T-helper 17 cell (primary cell): ENCODE measurements at regions not wholly inside any gene's neighbourhood (a gene's known extent, or its start where the extent isn't known, plus 50 kb on each side); places are given as distances from the start of the nearest gene placed in this dataset.

ENCODE experiments used
- ATAC-seq: fragments of 150-1000 bp; cut with Tn5 transposase; 2 replicates; pipeline ENCODE4 v1.10.0; 2021; ENCODE audit warnings: mild to moderate bottlenecking, moderate library complexity
- DNase-seq, 3 donors: peaks; one replicate each; pipeline versions ENCODE4 v3.0.0 to v3.0.0-alpha.2; 2020 to 2021
- H3K9me3 ChIP-seq: one replicate; pipeline ENCODE4 v1.7.0; 2013; ENCODE audit warnings: low read length, mild to moderate bottlenecking; ENCODE audit not compliant: control insufficient read depth, poor library complexity, severe bottlenecking
- H3K27ac Mint-ChIP-seq: one replicate; pipeline ENCODE4 v1.8.0; 2022; ENCODE audit warnings: mild to moderate bottlenecking, moderate library complexity, mixed read lengths
- H3K27me3 Mint-ChIP-seq: one replicate; pipeline ENCODE4 v1.8.0; 2022; ENCODE audit warnings: mixed read lengths
- H3K36me3 Mint-ChIP-seq: one replicate; pipeline ENCODE4 v1.8.0; 2022; ENCODE audit warnings: low read depth, mixed read lengths
- H3K4me1 Mint-ChIP-seq: one replicate; pipeline ENCODE4 v1.8.0; 2022; ENCODE audit warnings: mild to moderate bottlenecking, mixed read lengths
- H3K4me3 Mint-ChIP-seq: one replicate; pipeline ENCODE4 v1.8.0; 2022; ENCODE audit warnings: mild to moderate bottlenecking, moderate library complexity, mixed read lengths

DNA sequence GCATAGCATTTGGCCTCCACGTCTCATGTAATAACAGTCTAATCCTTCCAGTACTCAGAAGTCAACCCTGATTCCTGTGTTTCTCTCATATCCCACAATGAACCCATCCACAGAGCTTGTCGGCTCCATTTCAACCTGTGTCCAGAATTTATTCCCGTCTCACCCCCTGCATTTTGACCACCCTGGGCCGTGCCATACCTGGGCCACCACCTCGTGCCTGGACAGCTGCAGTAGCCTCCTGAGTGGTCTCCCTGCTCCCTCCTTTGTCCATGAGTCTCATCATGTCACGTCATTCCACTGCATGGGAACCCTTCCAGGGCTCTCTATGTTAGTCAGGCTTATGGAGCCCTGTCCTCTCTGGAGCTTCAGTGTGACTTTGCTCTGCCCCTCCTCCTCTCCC, 670.6 kb downstream of the PTPRU start:
- H3K9me3 ChIP-seq = no peaks in the 10 kb centered on the region
- Mint-ChIP-seq H3K36me3 (no peaks in the 10 kb centered on the region), H3K27ac (no peak overlapping the region), H3K4me3 (no peak overlapping the region), H3K4me1 (no peaks in the 10 kb centered on the region), H3K27me3 (peaks cover 49% of the 10 kb centered on the region)
- DNase-seq (no peak), ATAC-seq (no peak)

DNA sequence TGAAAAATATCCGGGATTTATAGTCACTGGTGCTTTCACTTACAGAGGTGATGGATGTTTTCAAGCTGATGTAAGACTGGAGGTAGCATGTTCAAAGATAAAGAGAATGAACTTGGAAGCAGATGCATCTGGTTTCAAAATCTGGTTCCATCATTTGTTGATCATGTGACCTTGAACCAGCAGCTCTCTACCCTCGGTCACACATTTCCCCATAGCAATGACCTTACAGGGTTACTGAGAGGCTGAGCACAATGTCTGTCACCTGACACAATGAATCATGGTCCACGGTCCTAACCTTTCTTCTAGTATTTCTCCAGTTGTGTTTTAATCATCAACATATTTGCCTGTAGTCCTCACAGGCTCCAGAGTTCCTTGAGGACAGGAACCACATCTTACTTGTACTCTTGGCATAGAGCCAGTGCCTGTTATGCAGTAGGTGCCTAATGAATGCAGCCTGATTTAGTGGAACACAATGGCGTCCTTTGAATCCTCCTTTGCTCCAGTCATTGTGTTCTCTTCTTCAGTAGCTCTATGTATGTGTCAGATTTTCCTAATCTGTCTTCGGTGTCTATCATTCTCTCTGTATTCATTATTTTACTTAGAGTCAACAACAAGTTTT, 667.3 kb downstream of the PTPRU start:
- H3K27me3 Mint-ChIP-seq = peaks cover 46% of the 10 kb centered on the region
- H3K27ac Mint-ChIP-seq = no peak overlapping the region
- ATAC-seq (no peak), DNase-seq (no peak)
- H3K9me3 ChIP-seq = no peaks in the 10 kb centered on the region
- H3K4me1 Mint-ChIP-seq = no peaks in the 10 kb centered on the region
- peaks cover 2% of the 10 kb centered on the region for H3K36me3 Mint-ChIP-seq
- no peak overlapping the region for H3K4me3 Mint-ChIP-seq

DNA sequence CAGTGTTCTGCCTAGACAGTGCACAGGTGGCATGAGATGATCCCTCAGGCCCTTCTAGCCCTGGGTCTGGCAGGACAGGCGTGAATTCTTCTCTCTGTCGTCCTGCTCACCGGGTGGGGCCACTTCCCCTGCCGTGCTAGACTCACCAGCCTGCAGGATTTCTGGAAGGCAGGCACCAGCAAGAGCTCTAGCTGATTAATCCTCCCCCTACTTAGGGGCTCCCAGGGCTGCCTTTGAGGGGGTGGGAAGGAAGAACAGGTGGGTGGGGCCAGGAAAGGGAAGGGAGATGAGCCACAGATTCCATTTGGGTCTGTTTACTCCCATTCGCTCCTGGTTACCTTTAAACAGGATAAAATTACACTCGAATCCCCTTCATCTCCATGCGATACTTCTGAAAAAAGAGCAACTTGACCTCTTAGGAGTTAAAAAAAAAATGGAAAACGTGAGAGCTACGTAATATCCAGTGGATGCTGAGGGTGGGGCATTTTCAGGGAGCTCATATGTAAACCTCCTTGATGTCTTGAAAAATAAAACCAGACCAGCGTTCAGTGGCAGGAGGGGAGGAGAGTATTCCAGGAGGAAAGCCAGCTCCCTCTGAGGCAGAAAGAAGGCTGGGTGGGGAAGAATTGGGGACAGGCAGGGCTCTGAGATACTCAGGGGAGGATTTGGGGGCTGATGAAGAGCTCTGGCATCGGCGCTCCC, 665.5 kb downstream of the PTPRU start:
- ATAC-seq (no peak), DNase-seq (no peak)
- peaks cover 2% of the 10 kb centered on the region for H3K36me3 Mint-ChIP-seq
- no peaks in the 10 kb centered on the region for H3K9me3 ChIP-seq
- H3K4me1 Mint-ChIP-seq = no peaks in the 10 kb centered on the region
- H3K27ac Mint-ChIP-seq = no peak overlapping the region
- no peak overlapping the region for H3K4me3 Mint-ChIP-seq
- peaks cover 44% of the 10 kb centered on the region for H3K27me3 Mint-ChIP-seq

DNA sequence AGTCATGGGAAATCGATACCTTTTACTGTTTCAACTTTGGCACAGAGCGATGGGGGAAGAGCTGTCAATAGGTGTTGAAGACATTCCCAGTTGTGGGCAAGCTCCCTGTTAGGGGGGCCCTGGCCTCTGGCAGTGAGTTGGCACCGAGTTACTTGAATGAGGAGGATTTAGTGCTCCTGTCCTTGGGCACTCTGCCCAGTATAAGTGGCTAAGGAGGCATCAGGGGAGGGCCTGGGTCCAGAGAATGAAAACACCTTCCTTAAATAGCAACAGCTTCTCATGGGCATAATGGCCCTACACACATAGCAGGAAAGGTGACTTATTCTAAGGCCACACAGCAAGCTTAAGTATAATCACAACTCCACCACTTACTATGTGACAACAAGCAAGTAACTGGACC, 664.4 kb downstream of the PTPRU start:
- Mint-ChIP-seq H3K27me3 (peaks cover 47% of the 10 kb centered on the region), H3K4me1 (peaks cover 3% of the 10 kb centered on the region), H3K36me3 (peaks cover 2% of the 10 kb centered on the region), H3K27ac (no peak overlapping the region), H3K4me3 (no peak overlapping the region)
- DNase-seq (no peak), ATAC-seq (no peak)
- H3K9me3 ChIP-seq = no peaks in the 10 kb centered on the region

DNA sequence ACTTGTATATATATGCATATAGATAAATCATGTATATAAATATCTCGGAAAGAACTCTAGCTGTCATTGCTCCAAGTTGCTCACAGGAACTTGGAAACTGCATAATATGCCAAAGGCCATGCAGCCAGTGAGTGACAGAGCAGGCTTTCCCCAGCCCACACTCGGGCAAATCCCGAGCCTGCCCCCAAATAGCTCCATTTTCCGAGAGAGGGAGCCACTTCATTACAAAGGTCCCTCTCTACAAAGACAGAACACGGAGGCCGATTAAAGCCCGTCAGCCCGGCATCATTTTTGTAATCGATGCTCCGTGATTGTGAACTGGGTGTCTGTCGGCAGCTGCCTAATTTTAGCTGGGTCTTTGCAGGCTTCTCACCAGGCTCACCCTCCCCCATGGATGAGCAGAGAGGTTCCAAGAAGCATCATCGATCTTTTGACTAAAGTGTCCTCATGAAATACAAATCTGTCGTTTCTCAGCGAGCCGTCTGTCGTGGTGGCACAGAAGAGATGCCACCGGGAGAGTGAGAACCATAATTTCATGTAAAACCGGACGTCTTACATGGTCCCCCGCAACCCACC, 663.9 kb downstream of the PTPRU start:
- H3K27me3 Mint-ChIP-seq = peaks cover 49% of the 10 kb centered on the region
- H3K9me3 ChIP-seq = no peaks in the 10 kb centered on the region
- no peak overlapping the region for H3K27ac Mint-ChIP-seq
- H3K4me3 Mint-ChIP-seq = no peak overlapping the region
- no peak for ATAC-seq
- no peak for DNase-seq
- H3K4me1 Mint-ChIP-seq = peaks cover 3% of the 10 kb centered on the region
- peaks cover 4% of the 10 kb centered on the region for H3K36me3 Mint-ChIP-seq

DNA sequence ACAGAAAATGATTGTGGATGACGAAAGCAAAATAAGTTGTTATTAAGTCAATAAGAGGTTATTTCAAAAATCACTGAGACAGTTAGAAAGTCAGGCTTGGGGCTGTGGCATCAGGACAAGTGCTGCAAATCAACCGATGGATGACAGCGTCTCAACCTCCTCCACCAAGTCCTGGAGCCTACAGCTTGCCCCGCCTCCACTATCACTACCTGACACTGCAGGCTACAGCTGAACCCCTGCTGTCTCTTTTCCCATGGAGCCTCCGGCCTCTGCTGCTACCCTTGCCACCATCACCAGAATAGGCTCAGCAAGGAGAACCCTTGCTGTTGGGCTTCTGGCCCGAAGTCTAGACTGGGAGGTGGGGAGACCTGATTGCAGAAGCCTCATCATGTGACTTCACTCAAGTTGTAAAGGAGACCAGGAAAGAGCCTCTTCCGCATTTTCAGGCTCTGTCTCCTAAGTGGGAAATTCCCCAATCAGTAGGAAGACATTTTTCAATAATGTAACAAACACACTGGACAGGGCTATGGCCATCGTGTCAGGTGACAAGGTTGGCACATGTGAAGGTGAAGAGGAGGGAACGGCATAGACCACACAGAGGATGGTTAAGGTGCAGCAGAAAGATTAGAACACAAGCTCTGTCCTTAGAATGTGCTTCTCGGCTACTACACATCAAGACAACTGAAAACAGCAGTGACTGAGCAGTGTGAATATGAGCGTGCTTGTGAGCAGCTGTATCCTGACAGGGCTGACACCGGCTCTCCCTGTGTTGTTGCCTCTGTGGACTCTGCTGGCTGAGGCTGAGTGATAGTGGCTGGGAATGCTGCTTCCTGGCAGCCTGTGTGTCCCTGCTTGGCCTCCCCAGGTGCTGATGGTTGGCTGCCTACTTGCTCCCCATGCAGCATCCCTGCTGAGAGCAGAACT, 660.7 kb downstream of the PTPRU start:
- Mint-ChIP-seq H3K27ac (no peak overlapping the region), H3K4me3 (no peak overlapping the region), H3K4me1 (peaks cover 7% of the 10 kb centered on the region), H3K36me3 (peaks cover 8% of the 10 kb centered on the region), H3K27me3 (peaks cover 74% of the 10 kb centered on the region)
- DNase-seq (no peak), ATAC-seq (no peak)
- no peaks in the 10 kb centered on the region for H3K9me3 ChIP-seq

DNA sequence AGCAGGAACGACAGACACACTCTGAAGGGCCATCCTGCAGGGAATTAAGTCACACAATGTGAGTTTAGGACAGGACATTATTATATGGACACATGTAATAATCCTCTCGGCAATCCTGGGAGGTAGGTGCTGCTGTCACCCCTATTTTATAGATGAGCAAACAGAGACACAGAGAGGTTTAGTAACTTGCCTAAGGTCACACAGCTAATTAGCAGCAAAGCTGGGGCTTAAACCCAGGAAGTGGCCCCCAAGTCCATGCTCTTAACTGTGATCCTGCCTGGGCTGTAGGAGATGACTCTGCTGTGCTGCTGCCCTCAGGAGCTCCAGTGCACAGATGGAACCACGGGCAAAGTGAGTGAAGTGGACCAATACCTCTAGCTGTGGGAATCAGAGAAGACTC, 660.0 kb downstream of the PTPRU start:
- Mint-ChIP-seq H3K36me3 (peaks cover 8% of the 10 kb centered on the region), H3K27ac (no peak overlapping the region), H3K4me1 (peaks cover 7% of the 10 kb centered on the region), H3K27me3 (peaks cover 74% of the 10 kb centered on the region), H3K4me3 (no peak overlapping the region)
- no peak for ATAC-seq
- DNase-seq = no peak
- H3K9me3 ChIP-seq = no peaks in the 10 kb centered on the region

DNA sequence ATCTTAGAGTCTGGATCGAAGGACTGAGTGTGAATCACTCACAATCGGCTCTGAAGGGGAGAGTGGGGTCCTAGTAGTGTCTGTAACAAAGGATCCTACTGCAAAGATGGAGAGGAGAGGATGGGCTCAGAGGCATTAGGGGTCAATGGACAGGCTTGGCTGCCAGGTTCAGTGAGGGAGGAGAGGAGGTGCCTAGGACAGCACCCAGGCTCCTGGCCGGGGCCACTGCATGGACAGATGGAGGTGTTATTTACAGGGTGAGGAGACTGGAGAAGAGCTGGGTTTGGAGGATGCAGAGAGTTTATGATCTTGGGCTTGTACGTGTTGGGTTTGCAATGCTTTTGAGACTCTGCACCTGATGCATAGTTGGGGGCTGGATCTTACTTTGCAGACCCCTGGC, 658.9 kb downstream of the PTPRU start:
- ATAC-seq = no peak
- Mint-ChIP-seq H3K27me3 (peaks cover 81% of the 10 kb centered on the region), H3K27ac (no peak overlapping the region), H3K4me1 (peaks cover 7% of the 10 kb centered on the region), H3K4me3 (no peak overlapping the region), H3K36me3 (peaks cover 7% of the 10 kb centered on the region)
- DNase-seq = no peak
- H3K9me3 ChIP-seq = no peaks in the 10 kb centered on the region

DNA sequence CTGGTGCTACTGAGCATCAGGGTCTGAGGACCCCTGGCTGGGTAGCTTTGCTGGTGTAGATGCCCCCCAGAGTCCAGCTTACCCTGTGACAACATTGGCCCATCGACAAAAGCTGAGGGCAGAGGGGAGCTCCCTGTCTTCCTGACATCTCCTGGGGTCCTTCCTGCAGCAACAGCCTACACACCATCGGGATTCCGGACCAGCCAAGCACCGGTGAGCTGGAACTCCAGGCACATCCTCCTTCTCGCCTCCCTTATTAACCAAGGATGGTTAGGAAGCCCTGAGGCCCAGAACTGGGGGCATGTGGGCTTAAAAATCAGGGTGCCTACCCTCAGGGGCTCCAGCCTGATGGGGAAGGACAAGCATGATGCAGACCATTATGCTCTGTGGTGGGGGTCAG, 658.0 kb downstream of the PTPRU start:
- peaks cover 7% of the 10 kb centered on the region for H3K36me3 Mint-ChIP-seq
- no peak overlapping the region for H3K4me3 Mint-ChIP-seq
- H3K4me1 Mint-ChIP-seq = peaks cover 7% of the 10 kb centered on the region
- H3K27me3 Mint-ChIP-seq = peaks cover 90% of the 10 kb centered on the region
- H3K9me3 ChIP-seq = no peaks in the 10 kb centered on the region
- no peak for DNase-seq
- no peak overlapping the region for H3K27ac Mint-ChIP-seq
- ATAC-seq = no peak

DNA sequence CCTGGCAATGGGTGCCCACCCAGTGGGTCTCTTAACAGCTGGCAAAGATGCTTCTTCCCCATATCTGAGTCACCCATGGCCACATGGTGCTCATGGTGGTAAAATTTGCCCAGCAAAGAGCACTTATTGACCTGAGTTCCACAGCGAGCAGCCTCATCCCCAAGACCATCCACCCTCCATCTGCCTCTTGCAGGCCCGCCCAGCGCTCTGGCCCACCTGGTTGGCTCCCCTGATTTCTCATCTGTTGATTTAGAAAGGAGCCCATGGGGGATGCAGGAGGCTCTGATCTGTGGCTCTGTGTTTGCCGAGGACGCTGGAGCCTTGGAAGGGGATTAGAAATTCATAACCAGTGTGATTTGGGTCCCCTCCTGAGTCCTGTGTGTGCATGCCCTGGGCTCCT, 657.5 kb downstream of the PTPRU start:
- peaks cover 7% of the 10 kb centered on the region for H3K36me3 Mint-ChIP-seq
- peaks cover 7% of the 10 kb centered on the region for H3K4me1 Mint-ChIP-seq
- no peaks in the 10 kb centered on the region for H3K9me3 ChIP-seq
- peaks cover 90% of the 10 kb centered on the region for H3K27me3 Mint-ChIP-seq
- H3K4me3 Mint-ChIP-seq = no peak overlapping the region
- ATAC-seq = no peak
- no peak overlapping the region for H3K27ac Mint-ChIP-seq
- DNase-seq = no peak

DNA sequence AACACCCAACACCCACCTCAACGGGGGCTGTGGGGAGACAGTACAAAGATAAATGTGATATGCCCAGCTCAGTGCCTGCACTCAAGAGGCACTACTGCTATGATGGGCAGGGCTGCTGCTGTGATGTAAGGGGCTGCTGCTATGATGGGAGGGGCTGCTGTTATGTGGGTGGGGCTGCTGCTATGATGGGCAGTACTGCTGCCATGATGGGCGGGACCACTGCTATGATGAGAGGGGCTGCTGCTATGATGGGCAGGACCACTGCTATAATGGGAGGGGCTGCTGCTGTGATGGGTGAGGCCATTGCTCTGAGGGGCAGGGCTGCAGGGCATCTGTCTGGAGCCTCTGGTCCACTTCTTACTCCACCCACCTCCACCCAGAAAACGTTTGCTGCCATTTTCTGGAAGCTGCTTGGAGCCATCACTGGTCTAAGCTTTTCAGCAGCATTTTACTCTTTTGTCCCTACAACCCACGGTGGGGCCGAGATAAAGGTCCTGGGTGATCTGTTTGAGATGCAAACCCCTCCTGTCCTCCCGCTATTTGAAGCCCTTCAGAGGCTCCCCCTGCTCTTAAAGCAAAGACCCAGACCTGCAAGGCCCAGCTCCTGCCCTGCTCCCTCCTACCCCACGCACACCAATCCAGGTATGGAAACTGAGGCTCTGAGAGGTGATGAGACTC, 656.9 kb downstream of the PTPRU start:
- Mint-ChIP-seq H3K36me3 (peaks cover 7% of the 10 kb centered on the region), H3K4me3 (no peak overlapping the region), H3K27me3 (peaks cover 92% of the 10 kb centered on the region), H3K4me1 (peaks cover 7% of the 10 kb centered on the region), H3K27ac (no peak overlapping the region)
- DNase-seq = no peak
- no peaks in the 10 kb centered on the region for H3K9me3 ChIP-seq
- ATAC-seq = no peak

DNA sequence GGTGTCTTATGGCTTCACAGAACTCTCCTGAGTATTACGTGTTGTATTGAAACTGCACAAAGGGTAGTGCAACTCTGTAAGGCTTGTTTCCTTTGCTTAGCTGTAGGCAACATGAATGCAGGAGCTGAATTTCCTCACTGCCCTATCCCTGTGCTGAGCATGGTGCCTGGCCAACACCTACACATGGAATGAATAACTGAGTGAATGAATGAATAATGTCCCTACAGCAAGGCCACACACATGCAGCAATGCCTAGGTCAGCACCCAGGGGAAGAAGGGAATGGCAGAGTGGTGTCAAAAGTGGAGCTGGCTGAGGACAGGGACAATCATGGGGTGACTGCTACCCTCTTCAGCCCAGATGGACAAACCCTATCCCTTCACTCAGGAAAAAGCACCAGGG, 655.9 kb downstream of the PTPRU start:
- no peak overlapping the region for H3K27ac Mint-ChIP-seq
- peaks cover 83% of the 10 kb centered on the region for H3K27me3 Mint-ChIP-seq

More for the DNA sequence above, 655.9 kb downstream of the PTPRU start:
- no peak overlapping the region for H3K4me3 Mint-ChIP-seq
- no peaks in the 10 kb centered on the region for H3K9me3 ChIP-seq
- DNase-seq = no peak
- H3K4me1 Mint-ChIP-seq = peaks cover 7% of the 10 kb centered on the region
- no peak for ATAC-seq
- H3K36me3 Mint-ChIP-seq = peaks cover 7% of the 10 kb centered on the region
